GM18873 (cell line): ENCODE measurements at regions not wholly inside any gene's neighbourhood (a gene's known extent, or its start where the extent isn't known, plus 50 kb on each side); places are given as distances from the start of the nearest gene placed in this dataset.
A peak's percentile ranks its signal among the peaks of the same experiment; 100 is the strongest.

Experiments used
- ATAC-seq: cut with Tn5 transposase; IDR thresholded peaks from one replicate; pipeline ENCODE4 v1.9.1; 2021; ENCODE audit warnings: mild to moderate bottlenecking, moderate library complexity, moderate number of reproducible peaks; ENCODE audit not compliant: unreplicated experiment, low FRiP score

- no peak for ATAC-seq
Observed at GRCh38 chr10:108771106-108771505, 1152.2 kb downstream of the XPNPEP1 start.

DNA sequence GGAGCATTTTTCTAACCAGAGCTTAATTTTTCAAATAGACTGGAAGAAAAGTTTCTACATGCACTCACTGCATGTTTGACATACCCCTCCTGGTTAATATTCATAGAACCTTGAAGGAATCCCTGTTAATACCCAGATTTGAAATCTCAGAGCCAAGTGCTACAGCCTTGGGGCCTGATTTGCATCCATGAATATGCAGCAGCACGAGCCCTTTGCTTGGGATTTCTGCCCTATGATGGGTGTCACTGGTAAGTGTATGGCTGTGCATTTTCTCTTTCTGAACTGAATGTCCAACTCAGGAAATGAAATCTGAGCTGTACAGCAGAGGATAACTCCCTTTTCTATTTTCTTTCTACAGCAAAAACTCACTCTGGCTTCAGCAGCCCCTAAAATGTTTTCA, 1157.5 kb downstream of the XPNPEP1 start:
- no peak for ATAC-seq

DNA sequence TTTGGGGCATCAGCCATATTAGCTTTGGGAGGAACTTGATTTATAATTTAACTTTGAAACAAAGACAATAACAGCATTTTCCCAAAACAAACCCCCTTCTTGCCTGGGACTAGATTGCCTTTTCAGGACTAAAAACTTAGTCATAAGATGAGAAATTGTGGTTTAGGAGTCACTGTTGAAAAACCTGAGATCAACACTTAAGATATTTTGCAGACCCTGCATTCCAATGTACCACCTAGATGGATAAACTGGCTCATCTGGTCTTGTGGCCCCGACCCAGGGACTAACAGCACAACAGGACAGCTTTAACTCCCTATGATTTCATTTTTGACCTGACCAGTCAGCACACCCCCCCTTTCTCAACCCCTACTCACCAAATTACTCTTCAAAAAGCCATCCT, 1165.4 kb downstream of the XPNPEP1 start:
- no peak for ATAC-seq

- ATAC-seq: no peak
Observed at GRCh38 chr10:108755646-108756045, 1167.7 kb downstream of the XPNPEP1 start.

GRCh38 chr10:108753326-108753725, 1170.0 kb downstream of the XPNPEP1 start:
- ATAC-seq: no peak

GRCh38 chr10:108749042-108749441, 1174.3 kb downstream of the XPNPEP1 start:
- ATAC-seq: no peak

GRCh38 chr10:108736111-108736510, 1187.2 kb downstream of the XPNPEP1 start:
- no peak for ATAC-seq

GRCh38 chr10:108735380-108735779, 1187.9 kb downstream of the XPNPEP1 start:
- ATAC-seq: no peak

DNA sequence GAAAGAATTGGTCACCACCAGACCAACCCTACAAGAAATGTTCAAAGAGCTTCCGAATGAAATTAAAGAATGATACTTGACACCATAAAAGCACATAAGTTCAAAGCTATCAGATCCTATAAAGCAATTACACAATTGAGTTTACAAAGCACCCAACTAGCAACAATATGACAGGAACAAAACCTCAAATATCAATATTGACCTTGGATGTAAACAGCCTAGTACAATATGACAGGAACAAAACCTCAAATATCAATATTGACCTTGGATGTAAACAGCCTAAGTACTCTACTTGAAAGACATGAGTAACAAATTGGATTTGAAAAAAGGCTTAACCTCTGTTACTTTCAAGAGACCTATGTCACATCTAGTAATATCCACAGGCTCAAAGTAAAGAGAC, 1201.4 kb downstream of the XPNPEP1 start:
- ATAC-seq: no peak

GRCh38 chr10:108716352-108716751, 1207.0 kb downstream of the XPNPEP1 start:
- ATAC-seq: no peak

GRCh38 chr10:108709927-108710722, 1213.2 kb downstream of the XPNPEP1 start:
- no peak for ATAC-seq

DNA sequence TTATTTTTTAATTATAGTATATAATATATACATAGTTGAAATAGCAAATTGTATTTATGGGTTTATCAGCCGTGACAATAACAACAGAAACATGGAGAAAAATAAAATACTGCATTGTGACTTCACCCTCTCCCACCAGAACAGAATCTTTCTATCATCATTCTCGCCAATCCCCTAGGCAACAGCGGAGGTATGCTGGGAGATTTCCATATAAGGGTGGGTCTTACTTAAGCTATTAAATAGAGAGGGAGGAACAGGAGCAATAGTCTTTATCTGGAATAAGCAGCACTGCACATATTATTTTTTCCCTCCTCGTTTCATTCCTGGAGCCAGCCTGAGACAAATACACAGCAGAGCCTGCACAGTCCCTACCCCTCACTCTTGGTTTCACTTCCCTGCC, 1214.9 kb downstream of the XPNPEP1 start:
- no peak for ATAC-seq

DNA sequence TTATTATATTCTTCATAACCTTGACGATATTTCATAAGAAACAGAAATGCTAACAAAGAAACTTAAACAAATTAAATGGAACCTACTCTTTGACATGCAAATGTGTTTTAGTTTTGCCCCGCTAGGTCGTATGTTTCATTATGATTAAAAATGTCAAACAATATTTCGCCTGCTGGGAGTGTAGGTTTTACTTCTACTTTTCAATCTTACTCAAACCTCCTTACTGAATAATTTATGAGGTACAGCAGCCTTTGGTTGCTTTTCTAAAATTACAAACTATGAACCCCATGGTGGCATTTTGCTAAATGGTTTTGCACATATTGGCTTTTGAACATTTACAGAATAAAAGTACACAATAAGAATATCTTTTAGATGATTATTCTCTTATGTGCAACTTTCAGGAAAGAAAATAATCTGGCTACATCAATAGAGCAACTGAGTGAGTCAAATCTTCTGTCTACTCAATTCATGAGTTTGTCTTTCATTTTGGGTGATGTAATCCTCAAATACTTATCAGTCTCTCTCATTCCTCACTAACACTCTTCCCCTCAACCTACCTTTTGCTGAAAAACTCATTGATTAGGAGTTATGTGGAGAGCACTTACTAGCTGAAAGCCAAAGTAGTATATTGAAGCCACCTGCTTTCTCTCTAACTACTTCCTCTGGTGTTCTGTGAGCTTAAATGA, 1226.4 kb downstream of the XPNPEP1 start:
- peak; percentile 95 for ATAC-seq

GRCh38 chr10:108691126-108691525, 1232.2 kb downstream of the XPNPEP1 start:
- no peak for ATAC-seq

- ATAC-seq: no peak
Observed at GRCh38 chr10:108690530-108690929, 1232.8 kb downstream of the XPNPEP1 start.

DNA sequence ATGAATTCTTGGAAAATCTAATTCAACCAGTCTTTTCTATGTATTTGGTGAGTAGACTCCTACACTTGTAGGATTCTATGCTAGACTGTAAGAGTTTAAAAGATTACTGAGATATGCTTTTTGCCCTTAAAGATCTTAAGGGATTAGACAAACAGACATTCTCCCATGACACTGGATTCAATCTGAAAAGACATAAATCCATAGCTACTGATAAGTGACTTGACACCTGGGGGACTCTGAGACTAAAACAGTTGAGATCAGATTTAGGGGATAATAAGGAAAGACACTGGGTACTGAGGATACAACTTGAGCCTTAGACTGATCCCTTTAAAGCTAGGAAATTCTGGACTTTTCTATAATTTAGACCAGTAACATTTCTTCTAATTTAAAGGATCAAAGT, 1233.4 kb downstream of the XPNPEP1 start:
- ATAC-seq: no peak

DNA sequence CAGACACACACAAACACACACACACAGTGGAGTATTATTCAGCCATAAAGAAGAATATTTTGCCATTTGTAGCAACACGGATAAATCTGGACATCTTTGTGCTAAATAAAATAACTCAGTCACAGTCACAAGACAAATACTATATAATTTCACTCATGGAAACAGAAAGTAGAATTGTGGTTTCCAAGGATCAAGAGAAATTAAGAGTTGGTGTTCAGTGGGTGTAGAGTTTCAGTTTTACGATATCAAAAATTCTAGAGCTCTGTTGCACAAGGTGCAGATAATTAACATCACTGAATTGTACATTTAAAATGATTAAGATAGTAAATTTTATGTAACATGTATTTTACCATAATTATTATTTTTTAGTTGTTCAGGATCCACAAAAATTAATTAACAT, 1235.0 kb downstream of the XPNPEP1 start:
- no peak for ATAC-seq

GRCh38 chr10:108685863-108686531, 1237.3 kb downstream of the XPNPEP1 start:
- no peak for ATAC-seq

GRCh38 chr10:108684431-108684830, 1238.9 kb downstream of the XPNPEP1 start:
- no peak for ATAC-seq

- ATAC-seq: no peak
Observed at GRCh38 chr10:108673741-108674140, 1249.6 kb downstream of the XPNPEP1 start.

DNA sequence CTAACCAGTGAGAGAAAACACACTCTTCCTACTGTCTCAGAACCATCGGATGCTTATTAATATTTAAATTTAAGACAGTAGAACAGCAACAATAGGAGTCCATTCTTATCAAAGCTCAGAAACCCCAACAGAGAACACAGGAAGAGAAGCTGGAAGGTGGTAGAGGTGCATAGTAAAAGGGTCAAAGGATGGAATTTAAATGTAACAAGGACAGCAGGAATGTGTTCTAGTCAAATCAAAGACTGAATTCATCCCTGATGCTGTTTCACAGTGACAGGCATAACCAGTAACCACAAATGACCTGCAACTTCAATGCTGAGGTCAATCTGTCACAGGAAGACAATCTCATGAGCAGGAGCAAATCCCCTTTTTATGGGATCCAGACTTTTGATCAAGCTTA, 1259.7 kb downstream of the XPNPEP1 start:
- no peak for ATAC-seq
